ENCODE measurements at regions not wholly inside any gene's neighbourhood (a gene's known extent, or its start where the extent isn't known, plus 50 kb on each side); places are given as distances from the start of the nearest gene placed in this dataset.

GRCh38 chr17:77510133-77510796 lies 369.5 kb downstream of the SEC14L1 start:
- H3K27me3 ChIP-seq, result no peaks in the 10 kb centered on the region
- H3K9me3 ChIP-seq, result no peaks in the 10 kb centered on the region
- TF ChIP-seq POLR2A (IDR thresholded peaks at IDR 0.05) (no peak), POLR2AphosphoS5 (IDR thresholded peaks at IDR 0.05) (no peak), CTCF (IDR thresholded peaks at IDR 0.05) (no peak)
- no peaks in the 10 kb centered on the region for H3K36me3 ChIP-seq
- no peak overlapping the region for H3K27ac ChIP-seq
- H3K4me1 ChIP-seq, result no peaks in the 10 kb centered on the region
- no peak overlapping the region for H3K4me3 ChIP-seq
- DNase-seq (ENCODE audit: low spot score in 2 of 2), result no peak
- intact Hi-C loops (cut with DNase I; ENCODE audit: low total_unique reads), result no loop called here

- no peaks in the 10 kb centered on the region for H3K36me3 ChIP-seq
- intact Hi-C loops (cut with DNase I; ENCODE audit: low total_unique reads), result no loop called here
- DNase-seq (ENCODE audit: low spot score in 2 of 2), result no peak
- H3K27me3 ChIP-seq, result no peaks in the 10 kb centered on the region
- H3K4me3 ChIP-seq, result no peak overlapping the region
- H3K4me1 ChIP-seq, result no peaks in the 10 kb centered on the region
- no peaks in the 10 kb centered on the region for H3K9me3 ChIP-seq
- TF ChIP-seq CTCF (IDR thresholded peaks at IDR 0.05) (no peak), POLR2A (IDR thresholded peaks at IDR 0.05) (no peak), POLR2AphosphoS5 (IDR thresholded peaks at IDR 0.05) (no peak)
- no peak overlapping the region for H3K27ac ChIP-seq
These were observed 370.8 kb downstream of the SEC14L1 start for GRCh38 chr17:77511514-77512061.

- no peak for TF ChIP-seq CTCF (IDR thresholded peaks at IDR 0.05)
- TF ChIP-seq POLR2A (IDR thresholded peaks at IDR 0.05), result no peak
- no peak for TF ChIP-seq POLR2AphosphoS5 (IDR thresholded peaks at IDR 0.05)
- Histone ChIP-seq H3K36me3 (no peaks in the 10 kb centered on the region), H3K4me1 (no peaks in the 10 kb centered on the region), H3K27ac (no peak overlapping the region), H3K9me3 (no peaks in the 10 kb centered on the region), H3K27me3 (no peaks in the 10 kb centered on the region), H3K4me3 (no peak overlapping the region)
- peak in 1 of 2 donors; percentile 14 for DNase-seq (ENCODE audit: low spot score in 2 of 2)
- intact Hi-C loops (cut with DNase I; ENCODE audit: low total_unique reads), result no loop called here
These were observed 371.5 kb downstream of the SEC14L1 start for GRCh38 chr17:77512062-77512946.

GRCh38 chr17:77513045-77513444 lies 372.3 kb downstream of the SEC14L1 start:
- no peak overlapping the region for H3K4me3 ChIP-seq
- DNase-seq (ENCODE audit: low spot score in 2 of 2), result no peak
- no peaks in the 10 kb centered on the region for H3K4me1 ChIP-seq
- no peak overlapping the region for H3K27ac ChIP-seq
- intact Hi-C loops (cut with DNase I; ENCODE audit: low total_unique reads), result no loop called here
- H3K36me3 ChIP-seq, result no peaks in the 10 kb centered on the region
- TF ChIP-seq CTCF (IDR thresholded peaks at IDR 0.05), result no peak
- no peak for TF ChIP-seq POLR2AphosphoS5 (IDR thresholded peaks at IDR 0.05)
- no peak for TF ChIP-seq POLR2A (IDR thresholded peaks at IDR 0.05)
- no peaks in the 10 kb centered on the region for H3K9me3 ChIP-seq
- no peaks in the 10 kb centered on the region for H3K27me3 ChIP-seq

GRCh38 chr17:77515227-77515626 lies 374.5 kb downstream of the SEC14L1 start:
- Histone ChIP-seq H3K27me3 (no peaks in the 10 kb centered on the region), H3K36me3 (no peaks in the 10 kb centered on the region), H3K4me3 (no peak overlapping the region), H3K9me3 (no peaks in the 10 kb centered on the region), H3K4me1 (no peaks in the 10 kb centered on the region), H3K27ac (no peak overlapping the region)
- TF ChIP-seq CTCF (IDR thresholded peaks at IDR 0.05) (no peak), POLR2AphosphoS5 (IDR thresholded peaks at IDR 0.05) (no peak), POLR2A (IDR thresholded peaks at IDR 0.05) (no peak)
- intact Hi-C loops (cut with DNase I; ENCODE audit: low total_unique reads), result no loop called here
- no peak for DNase-seq (ENCODE audit: low spot score in 2 of 2)

Measured in breast epithelium (tissue), 4 donors.